Stomach (tissue), 8 donors: ENCODE measurements at regions not wholly inside any gene's neighbourhood (a gene's known extent, or its start where the extent isn't known, plus 50 kb on each side); places are given as distances from the start of the nearest gene placed in this dataset.

Experiments used
- DNase-seq, 2 donors: peaks; one replicate each; pipeline versions ENCODE4 v3.0.0 to v3.0.0-alpha.2; 2013 to 2019
- H3K27ac ChIP-seq, 5 donors: fragments of 200-600 bp in 4 of 5; sonication (generic) in 4 of 5; one replicate each; pipeline ENCODE4 v1.5.1; 2013 to 2019; ENCODE audit warnings: mild to moderate bottlenecking in 1 of 5, moderate library complexity in 1 of 5
- H3K27me3 ChIP-seq, 3 donors: fragments of 200-600 bp; sonication (generic); one replicate each; pipeline ENCODE4 v1.5.1; 2017 to 2019; ENCODE audit warnings: mixed run types in 1 of 3
- H3K36me3 ChIP-seq, 4 donors: fragments of 200-600 bp; sonication (generic); 1 replicate in 3 of 4; 2 replicates in 1 of 4; pipeline ENCODE4 v1.5.1; 2016 to 2019
- H3K4me1 ChIP-seq, 4 donors: fragments of 200-600 bp; sonication (generic); one replicate each; pipeline ENCODE4 v1.5.1; 2016 to 2019
- H3K4me3 ChIP-seq, 4 donors: fragments of 200-600 bp; sonication (generic) in 3 of 4; one replicate each; pipeline ENCODE4 v1.5.1; 2016 to 2019; ENCODE audit warnings: mild to moderate bottlenecking in 1 of 4
- H3K9me3 ChIP-seq, 4 donors: fragments of 200-600 bp; sonication (generic); one replicate each; pipeline ENCODE4 v1.5.1; 2016 to 2019
- EP300 ChIP-seq: sonication (generic); formaldehyde crosslinking; IDR thresholded peaks from one replicate; pipeline ENCODE4 v1.6.1; 2017; ENCODE audit warnings: antibody characterized with exemption
- POLR2A ChIP-seq, 4 donors: fragments of 450-650 bp; IDR thresholded peaks; one replicate each; pipeline ENCODE4 v1.6.1; 2016; ENCODE audit warnings: antibody characterized with exemption in 4 of 4, control low read depth in 2 of 4, mild to moderate bottlenecking in 1 of 4, moderate library complexity in 1 of 4
- POLR2AphosphoS5 ChIP-seq, 3 donors: sonication (generic); formaldehyde crosslinking; IDR thresholded peaks; one replicate each; pipeline ENCODE4 v1.6.1; 2016; ENCODE audit warnings: antibody characterized with exemption in 3 of 3
- WGBS, 5 donors: extraction: QIAGEN DNeasy Blood & Tissue Kit in 3 of 5; methylation state at CpG; one replicate each; pipeline versions ENCODE4 v1.1.5 to v1.1.7; 2013 to 2018; 5-methylcytosine and 5-hydroxymethylcytosine counted together
- intact Hi-C: fragments of 100-400 bp; cut with DNase I; formaldehyde crosslinking; loops from one replicate; pipeline ENCODE4 v1.15.1; 2023; ENCODE audit warnings: low total_unique reads
- TF ChIP-seq, protein P1 (sequence below), 7 experiments: fragments of 450-650 bp in 4 of 7; fragments of 200-600 bp in 3 of 7; sonication (generic) in 3 of 7; IDR thresholded peaks; one replicate each; pipeline ENCODE4 v1.5.1; 2016 to 2019; ENCODE audit warnings: antibody characterized with exemption in 7 of 7, control low read depth in 2 of 7, mild to moderate bottlenecking in 1 of 7
- donor health status: healthy with polysubstance abuse.
- donor health status: Bipolar disorder and iron deficiency.
- donor health status: healthy.

- H3K27ac ChIP-seq = no peak overlapping the region
- H3K27me3 ChIP-seq = no peaks in the 10 kb centered on the region
- intact Hi-C loops = no loop called here
- H3K9me3 ChIP-seq = no peaks in the 10 kb centered on the region
- DNase-seq = no peak
- H3K36me3 ChIP-seq = no peaks in the 10 kb centered on the region
- 65 to 85% (median 77%) methylated on average over 8 of the region's 8 CpGs for WGBS, 5 donors
- TF ChIP-seq, protein P1, sequence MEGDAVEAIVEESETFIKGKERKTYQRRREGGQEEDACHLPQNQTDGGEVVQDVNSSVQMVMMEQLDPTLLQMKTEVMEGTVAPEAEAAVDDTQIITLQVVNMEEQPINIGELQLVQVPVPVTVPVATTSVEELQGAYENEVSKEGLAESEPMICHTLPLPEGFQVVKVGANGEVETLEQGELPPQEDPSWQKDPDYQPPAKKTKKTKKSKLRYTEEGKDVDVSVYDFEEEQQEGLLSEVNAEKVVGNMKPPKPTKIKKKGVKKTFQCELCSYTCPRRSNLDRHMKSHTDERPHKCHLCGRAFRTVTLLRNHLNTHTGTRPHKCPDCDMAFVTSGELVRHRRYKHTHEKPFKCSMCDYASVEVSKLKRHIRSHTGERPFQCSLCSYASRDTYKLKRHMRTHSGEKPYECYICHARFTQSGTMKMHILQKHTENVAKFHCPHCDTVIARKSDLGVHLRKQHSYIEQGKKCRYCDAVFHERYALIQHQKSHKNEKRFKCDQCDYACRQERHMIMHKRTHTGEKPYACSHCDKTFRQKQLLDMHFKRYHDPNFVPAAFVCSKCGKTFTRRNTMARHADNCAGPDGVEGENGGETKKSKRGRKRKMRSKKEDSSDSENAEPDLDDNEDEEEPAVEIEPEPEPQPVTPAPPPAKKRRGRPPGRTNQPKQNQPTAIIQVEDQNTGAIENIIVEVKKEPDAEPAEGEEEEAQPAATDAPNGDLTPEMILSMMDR (IDR thresholded peaks at IDR 0.05) = no peak
- TF ChIP-seq POLR2A (IDR thresholded peaks at IDR 0.05) (no peak), EP300 (no peak), POLR2AphosphoS5 (IDR thresholded peaks at IDR 0.05) (no peak)
- no peak overlapping the region for H3K4me3 ChIP-seq
- H3K4me1 ChIP-seq = no peaks in the 10 kb centered on the region
These were observed 335.5 kb downstream of the COL11A1 start for GRCh38 chr1:102772831-102773230.

DNA sequence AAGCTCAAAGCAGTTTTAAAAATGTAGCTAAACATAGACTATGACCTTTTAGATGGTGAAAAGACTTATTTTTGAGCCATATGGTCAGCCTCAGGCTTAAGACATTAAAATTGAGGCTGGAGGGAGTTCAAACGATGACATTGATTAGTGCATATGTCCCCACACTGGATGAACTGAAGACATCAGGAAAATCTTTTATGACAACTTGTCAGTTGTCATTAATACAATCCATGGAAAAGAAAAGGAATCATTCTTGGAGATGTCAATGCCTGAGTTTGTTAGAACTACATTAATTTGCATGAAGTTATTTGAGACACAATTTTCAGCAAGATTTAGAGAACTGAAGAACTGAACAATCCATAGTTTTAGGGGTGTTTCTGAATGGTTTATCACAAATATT lies 349.9 kb downstream of the COL11A1 start:
- 56 to 79% (median 65%) methylated on average over 1 of the region's 1 CpG for WGBS, 5 donors
- intact Hi-C loops = no loop called here
- H3K4me3 ChIP-seq = no peak overlapping the region
- no peaks in the 10 kb centered on the region for H3K9me3 ChIP-seq
- H3K36me3 ChIP-seq = no peaks in the 10 kb centered on the region
- no peaks in the 10 kb centered on the region for H3K4me1 ChIP-seq
- TF ChIP-seq POLR2AphosphoS5 (IDR thresholded peaks at IDR 0.05) (no peak), EP300 (no peak), POLR2A (IDR thresholded peaks at IDR 0.05) (no peak)
- TF ChIP-seq, protein P1 (IDR thresholded peaks at IDR 0.05) = no peak
- no peaks in the 10 kb centered on the region for H3K27me3 ChIP-seq
- H3K27ac ChIP-seq = no peak overlapping the region
- no peak for DNase-seq

DNA sequence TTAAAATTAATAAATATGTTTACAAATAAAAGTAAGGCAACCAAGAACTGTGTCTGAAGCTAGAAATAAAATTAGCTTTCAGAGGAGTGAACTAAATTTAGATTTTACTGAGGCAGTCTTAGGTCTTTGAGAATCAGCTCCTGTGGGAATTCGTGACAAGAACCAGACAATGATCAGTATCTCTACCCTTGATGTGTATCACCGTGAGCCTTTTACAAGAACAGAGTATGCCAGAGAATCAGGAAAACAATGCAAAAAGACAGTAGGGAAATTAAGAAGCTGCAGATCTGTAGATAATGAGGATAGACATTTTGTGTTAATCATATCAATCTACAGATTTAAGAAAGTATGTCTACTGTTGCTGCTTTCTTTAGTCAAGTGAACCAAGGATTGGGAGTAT lies 351.0 kb downstream of the COL11A1 start:
- H3K4me1 ChIP-seq = no peaks in the 10 kb centered on the region
- H3K27me3 ChIP-seq = no peaks in the 10 kb centered on the region
- DNase-seq = no peak
- TF ChIP-seq, protein P1 (IDR thresholded peaks at IDR 0.05) = no peak
- TF ChIP-seq POLR2AphosphoS5 (IDR thresholded peaks at IDR 0.05) = no peak
- TF ChIP-seq EP300 = no peak
- TF ChIP-seq POLR2A (IDR thresholded peaks at IDR 0.05) = no peak
- no peaks in the 10 kb centered on the region for H3K36me3 ChIP-seq
- H3K9me3 ChIP-seq = peaks cover 0 to 5% (median 0%) of the 10 kb centered on the region in 4 donors
- H3K27ac ChIP-seq = no peak overlapping the region
- intact Hi-C loops = no loop called here
- 64 to 75% (median 68%) methylated on average over 2 of the region's 2 CpGs for WGBS, 5 donors
- no peak overlapping the region for H3K4me3 ChIP-seq

DNA sequence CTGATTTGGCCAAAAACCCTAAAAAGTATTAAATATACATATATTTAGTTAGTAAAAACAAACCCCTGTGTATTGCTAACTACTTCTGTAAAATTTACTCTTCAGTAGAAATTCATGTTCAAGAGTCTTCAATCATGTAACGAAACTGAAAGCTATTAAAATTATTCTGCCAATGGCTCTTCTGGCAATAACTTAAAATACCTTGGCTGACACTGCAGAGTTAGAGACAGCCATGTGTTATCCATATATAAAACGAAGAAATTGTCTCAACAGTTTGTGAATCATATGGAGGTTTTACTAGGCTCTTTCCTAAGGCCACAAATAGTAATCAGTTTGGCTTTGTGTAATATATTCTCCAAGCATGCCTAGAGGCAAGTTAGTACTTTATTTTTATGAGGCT lies 357.2 kb downstream of the COL11A1 start:
- H3K36me3 ChIP-seq = no peaks in the 10 kb centered on the region

More for the DNA sequence above, 357.2 kb downstream of the COL11A1 start:
- Histone ChIP-seq H3K9me3 (peaks cover 0 to 5% (median 0%) of the 10 kb centered on the region in 4 donors), H3K27ac (no peak overlapping the region), H3K4me1 (no peaks in the 10 kb centered on the region), H3K27me3 (no peaks in the 10 kb centered on the region), H3K4me3 (no peak overlapping the region)
- 43 to 57% (median 55%) methylated on average over 2 of the region's 2 CpGs for WGBS, 5 donors
- intact Hi-C loops = no loop called here
- DNase-seq = no peak
- TF ChIP-seq, protein P1 (IDR thresholded peaks at IDR 0.05) = no peak
- TF ChIP-seq POLR2AphosphoS5 (IDR thresholded peaks at IDR 0.05) (no peak), POLR2A (IDR thresholded peaks at IDR 0.05) (no peak)
